GM18858 (cell line): ENCODE measurements at regions not wholly inside any gene's neighbourhood (a gene's known extent, or its start where the extent isn't known, plus 50 kb on each side); places are given as distances from the start of the nearest gene placed in this dataset.

Source experiments
- ATAC-seq: cut with Tn5 transposase; IDR thresholded peaks from one replicate; pipeline ENCODE4 v1.9.1; 2021; ENCODE audit not compliant: unreplicated experiment

- no peak for ATAC-seq
Measured at GRCh38 chr12:87795555-87795954, 233.6 kb downstream of the C12orf50 start.

- ATAC-seq, result no peak
Measured at GRCh38 chr12:87794854-87795253, 234.3 kb downstream of the C12orf50 start.

DNA sequence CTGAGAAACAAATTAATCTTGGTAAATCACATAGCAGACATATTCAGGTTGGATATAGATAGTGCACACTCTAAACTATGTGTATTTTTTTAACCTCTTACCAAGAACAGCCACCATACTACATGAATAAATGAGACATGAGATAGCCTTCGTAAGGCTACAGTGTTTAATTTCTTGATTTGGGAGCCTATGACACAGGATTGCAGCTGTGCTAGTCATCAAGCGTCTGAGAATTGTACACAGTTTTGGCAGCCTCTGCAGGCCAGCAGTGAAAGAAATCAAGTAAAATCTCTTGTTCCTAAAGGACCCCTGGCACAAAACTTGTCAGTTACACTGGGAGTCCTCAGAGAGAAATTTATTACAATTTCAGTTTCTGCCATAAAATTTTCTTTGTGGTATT is 236.1 kb downstream of the C12orf50 start:
- no peak for ATAC-seq

- ATAC-seq, result no peak
Measured at GRCh38 chr12:87784350-87784749, 244.9 kb downstream of the C12orf50 start.

GRCh38 chr12:87783467-87783866 is 245.7 kb downstream of the C12orf50 start:
- ATAC-seq, result no peak

DNA sequence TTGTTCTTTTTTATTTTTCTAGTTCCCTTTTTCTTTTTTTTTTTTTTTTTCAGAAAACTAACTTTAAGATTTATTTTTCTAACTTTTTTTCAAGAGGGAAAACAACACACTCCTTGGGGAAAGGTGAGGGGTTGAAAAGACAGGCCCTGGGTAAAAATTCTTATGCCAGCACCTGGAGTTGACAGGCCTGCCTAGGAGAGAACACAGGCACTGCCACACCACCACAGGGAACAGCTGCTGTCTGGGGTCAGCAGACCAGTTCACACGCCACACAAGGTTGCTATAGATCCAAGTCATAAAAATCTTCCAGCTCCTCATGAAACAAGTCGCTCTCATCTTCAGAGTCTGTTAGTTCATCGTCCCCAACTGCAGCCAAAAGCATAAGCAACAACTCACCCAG is 246.4 kb downstream of the C12orf50 start:
- no peak for ATAC-seq

- no peak for ATAC-seq
Measured at GRCh38 chr12:87779858-87780498, 249.2 kb downstream of the C12orf50 start.

GRCh38 chr12:87779016-87779415 is 250.2 kb downstream of the C12orf50 start:
- no peak for ATAC-seq

GRCh38 chr12:87778065-87778464 is 251.1 kb downstream of the C12orf50 start:
- no peak for ATAC-seq

- ATAC-seq, result no peak
Measured at GRCh38 chr12:87775784-87776183, 253.4 kb downstream of the C12orf50 start.

DNA sequence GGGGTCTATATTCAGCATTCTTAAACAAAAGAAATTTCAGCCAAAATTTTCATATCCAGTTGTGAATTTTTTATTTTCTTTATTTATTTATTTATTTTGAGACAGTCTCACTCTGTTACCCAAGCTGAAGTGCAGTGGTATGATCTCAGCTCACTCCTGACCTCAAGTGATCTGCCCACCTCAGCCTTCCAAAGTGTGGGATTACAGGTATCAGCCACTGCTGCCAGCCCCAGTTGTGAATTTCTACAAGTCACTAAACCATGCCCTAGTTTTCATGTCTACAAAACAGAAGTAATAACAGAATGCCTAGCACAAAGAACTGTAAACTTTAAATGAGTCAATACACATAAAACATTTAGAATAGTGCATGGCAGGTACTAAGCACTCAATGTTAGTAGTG is 254.2 kb downstream of the C12orf50 start:
- ATAC-seq, result no peak

GRCh38 chr12:87772401-87772800 is 256.8 kb downstream of the C12orf50 start:
- ATAC-seq, result no peak

GRCh38 chr12:87768501-87769287 is 260.5 kb downstream of the C12orf50 start:
- ATAC-seq, result no peak

DNA sequence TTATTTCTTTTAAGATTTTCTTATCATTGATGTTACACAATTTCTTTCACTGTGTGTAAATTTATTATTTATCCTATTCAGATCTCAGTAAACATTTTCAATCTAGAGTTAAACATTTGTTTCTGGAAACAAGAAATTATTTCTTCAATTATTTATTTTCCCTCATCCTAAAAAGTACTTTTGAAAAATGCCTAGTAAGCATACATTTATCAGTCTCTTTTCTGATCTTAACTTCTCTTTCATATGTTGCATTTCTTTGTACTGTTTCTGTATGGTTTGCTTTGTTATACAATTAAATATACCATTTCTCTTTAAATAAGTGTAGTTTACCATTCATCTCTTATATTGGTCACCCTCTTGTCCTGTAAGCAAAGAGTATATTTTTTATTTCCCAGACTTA is 263.2 kb downstream of the C12orf50 start:
- ATAC-seq, result no peak

DNA sequence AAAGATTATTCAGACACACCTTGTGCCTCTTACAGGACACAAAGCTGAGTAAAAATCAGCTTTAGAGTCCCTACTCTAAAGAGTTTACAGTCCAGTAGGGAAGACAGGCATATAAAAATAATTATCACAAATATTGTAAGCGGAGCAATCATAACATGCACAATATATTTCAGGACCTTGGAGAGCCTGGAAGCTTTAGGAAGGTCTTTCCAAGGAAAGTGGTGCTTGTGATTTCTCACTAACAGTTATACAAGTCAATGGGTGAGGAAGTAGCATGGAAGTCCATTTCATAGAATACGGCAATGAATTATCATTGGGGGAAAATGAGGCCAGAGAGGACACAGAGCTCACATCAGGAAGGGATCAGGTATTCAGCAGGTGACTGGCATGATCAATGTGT is 268.3 kb downstream of the C12orf50 start:
- ATAC-seq, result no peak

GRCh38 chr12:87758271-87758670 is 270.9 kb downstream of the C12orf50 start:
- ATAC-seq, result no peak

DNA sequence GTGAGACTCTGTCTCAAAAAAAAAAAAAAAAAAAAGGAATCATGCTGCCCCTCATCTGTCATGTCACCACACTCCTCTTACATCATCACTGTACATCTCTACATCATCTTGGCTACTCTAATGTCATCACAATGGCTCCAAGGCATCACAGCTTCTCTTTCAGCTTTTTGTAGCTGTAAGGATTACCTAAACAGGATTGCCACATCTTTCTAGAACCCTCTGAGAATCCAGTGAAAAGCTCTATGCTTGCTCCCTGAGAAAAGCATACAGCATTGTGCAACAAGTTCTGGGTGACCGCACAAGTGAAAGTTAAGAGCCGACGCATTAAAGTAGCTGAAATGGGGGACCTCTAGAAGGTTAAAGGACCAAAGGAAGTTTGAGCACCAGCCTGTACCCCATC is 272.5 kb downstream of the C12orf50 start:
- ATAC-seq, result no peak

DNA sequence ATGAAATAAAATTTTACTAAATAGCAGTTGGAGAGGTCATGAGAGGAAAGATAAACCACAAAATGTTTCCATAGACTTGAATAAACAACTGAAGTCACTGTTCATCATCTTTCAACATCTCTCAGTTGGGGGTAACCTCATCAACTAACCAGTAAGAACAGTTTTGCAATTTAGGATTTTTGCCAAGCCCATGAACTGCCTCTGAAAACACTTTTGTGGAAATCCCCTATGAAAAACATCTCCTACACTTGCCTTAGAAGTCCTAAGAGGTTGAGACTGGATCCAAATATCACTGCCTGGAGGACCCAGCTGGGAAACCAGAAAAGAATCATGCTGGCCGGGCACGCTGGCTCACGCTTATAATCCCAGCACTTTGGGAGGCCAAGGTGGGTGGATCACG is 273.1 kb downstream of the C12orf50 start:
- ATAC-seq, result no peak

DNA sequence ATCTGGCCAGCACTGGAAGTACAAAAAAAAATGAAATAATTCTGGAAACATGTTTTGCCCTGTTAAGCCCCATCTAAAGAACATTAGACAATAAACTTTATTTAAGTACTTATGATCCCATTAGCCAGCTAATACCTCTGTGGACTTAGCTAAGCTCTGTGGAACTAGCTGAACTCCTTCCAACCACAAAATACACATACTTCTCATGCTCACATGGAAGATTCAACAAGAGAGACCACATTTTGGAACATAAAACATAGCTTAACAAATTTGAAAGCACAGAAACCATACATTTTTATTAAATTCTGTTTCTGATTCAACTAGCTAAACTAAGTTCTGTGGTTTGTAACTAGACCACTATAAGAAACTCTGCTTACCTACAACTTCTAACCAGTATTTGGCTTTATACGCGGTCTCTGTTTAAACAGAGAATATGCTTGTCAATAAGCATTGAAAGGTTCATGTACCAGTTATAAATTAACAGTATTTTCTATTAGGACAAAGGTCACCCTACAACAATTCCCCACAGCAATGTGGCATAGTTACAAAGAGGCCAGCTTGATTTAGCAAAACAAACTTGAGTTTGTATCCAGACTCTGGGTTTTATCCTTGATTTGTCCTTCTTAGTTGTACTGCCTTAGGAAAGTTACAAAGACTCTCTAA is 300.1 kb downstream of the C12orf50 start:
- no peak for ATAC-seq

DNA sequence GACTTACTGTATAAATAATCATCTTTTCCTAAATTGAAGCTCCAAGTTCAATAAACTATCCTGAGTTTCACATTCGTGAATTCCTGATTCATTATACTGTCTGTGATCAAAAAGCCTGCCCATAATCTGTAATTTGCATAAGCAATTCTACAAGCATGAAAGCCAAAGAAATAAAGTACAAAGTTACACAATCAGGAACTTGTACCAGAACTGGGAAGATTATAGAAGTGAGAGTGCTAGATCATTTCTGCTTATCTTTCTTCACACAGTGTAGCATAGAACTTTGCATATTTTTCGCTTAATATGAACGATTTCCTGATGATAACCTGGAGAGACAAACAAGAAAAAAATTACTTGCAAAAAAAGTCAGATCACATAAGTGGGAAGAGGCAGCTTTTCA is 308.2 kb downstream of the C12orf50 start:
- no peak for ATAC-seq

- ATAC-seq, result no peak
Measured at GRCh38 chr12:87704374-87704773, 324.8 kb downstream of the C12orf50 start.

GRCh38 chr12:87690236-87690810 is 338.9 kb downstream of the C12orf50 start:
- ATAC-seq, result no peak
